Activated CD4-positive, alpha-beta T cell treated with anti-CD3 and anti-CD28 coated beads, Interleukin-2, amount 10 ng/mL, durations not matched to agents 24 days and 14 days (primary cell): ENCODE measurements at regions not wholly inside any gene's neighbourhood (a gene's known extent, or its start where the extent isn't known, plus 50 kb on each side); places are given as distances from the start of the nearest gene placed in this dataset.
"Not testable (repeated sequence)": the region's sequence is repeated elsewhere in the genome, so short reads cannot be mapped to it uniquely, and the experiment has no call there.

Experiments
- DNase-seq: peaks from one replicate; pipeline ENCODE4 v3.0.0; 2022
- H3K27ac Mint-ChIP-seq: one replicate; pipeline ENCODE4 v1.8.0; 2022; ENCODE audit warnings: mild to moderate bottlenecking, mixed read lengths
- H3K27me3 Mint-ChIP-seq: one replicate; pipeline ENCODE4 v1.8.0; 2022; ENCODE audit warnings: mixed read lengths
- H3K36me3 Mint-ChIP-seq: one replicate; pipeline ENCODE4 v1.8.0; 2022; ENCODE audit warnings: low read depth, mild to moderate bottlenecking, mixed read lengths
- H3K4me1 Mint-ChIP-seq: one replicate; pipeline ENCODE4 v1.8.0; 2021; ENCODE audit warnings: mixed read lengths
- H3K4me3 Mint-ChIP-seq: one replicate; pipeline ENCODE4 v1.8.0; 2022; ENCODE audit warnings: mild to moderate bottlenecking, moderate library complexity, mixed read lengths
- H3K9me3 Mint-ChIP-seq: one replicate; pipeline ENCODE4 v1.8.0; 2021; ENCODE audit warnings: mixed read lengths
- intact Hi-C: fragments of 100-400 bp; cut with micrococcal nuclease; formaldehyde crosslinking; loops from one replicate; pipeline ENCODE4 v1.15.1; 2023

GRCh38 chr5:12648558-12648957, 744.3 kb upstream of the CTNND2 start:
- H3K27me3 Mint-ChIP-seq, result no peaks in the 10 kb centered on the region
- H3K4me1 Mint-ChIP-seq, result no peaks in the 10 kb centered on the region
- H3K36me3 Mint-ChIP-seq, result no peaks in the 10 kb centered on the region
- H3K27ac Mint-ChIP-seq, result no peak overlapping the region
- peaks cover 8% of the 10 kb centered on the region for H3K9me3 Mint-ChIP-seq
- H3K4me3 Mint-ChIP-seq, result no peak overlapping the region
- DNase-seq, result no peak
- intact Hi-C loops, result no loop called here

DNA sequence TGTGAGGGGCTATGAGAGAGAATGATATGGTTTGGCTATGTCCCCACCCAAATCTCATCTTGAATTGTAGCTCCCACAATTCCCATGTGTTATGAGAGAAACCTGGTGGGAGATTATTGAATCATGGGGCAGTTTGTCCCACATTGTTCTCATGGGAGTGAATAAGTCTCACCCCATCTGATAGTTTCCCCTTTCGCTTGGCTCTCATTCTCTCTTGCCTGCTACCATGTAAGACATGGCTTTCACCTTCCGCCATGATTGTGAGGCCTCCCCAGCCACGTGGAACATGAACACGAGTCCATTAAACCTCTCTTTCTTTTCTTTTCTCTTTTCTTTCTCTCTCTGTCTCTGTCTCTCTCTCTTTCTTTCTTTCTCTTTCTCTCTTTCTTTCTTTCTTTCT, 743.4 kb upstream of the CTNND2 start:
- Mint-ChIP-seq H3K4me3 (no peak overlapping the region), H3K36me3 (no peaks in the 10 kb centered on the region), H3K27ac (no peak overlapping the region), H3K9me3 (peaks cover 8% of the 10 kb centered on the region), H3K4me1 (no peaks in the 10 kb centered on the region), H3K27me3 (no peaks in the 10 kb centered on the region)
- intact Hi-C loops, result no loop called here
- no peak for DNase-seq

DNA sequence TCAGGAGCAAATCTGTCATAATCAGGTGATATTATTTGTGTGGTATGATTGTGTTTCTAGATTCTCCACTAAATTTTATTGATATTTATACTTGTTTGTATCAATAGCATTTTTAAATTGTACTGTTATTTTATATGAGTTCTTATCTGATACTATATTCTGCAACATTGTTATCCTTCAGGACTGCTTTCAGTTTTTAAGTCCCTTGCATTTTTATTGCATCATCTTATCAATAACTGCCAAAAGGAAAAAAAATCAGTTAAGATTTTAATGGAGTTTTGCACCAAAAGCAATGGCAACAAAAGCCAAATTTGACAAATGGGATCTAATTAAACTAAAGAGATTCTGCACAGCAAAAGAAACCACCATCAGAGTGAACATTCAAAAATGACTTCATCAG, 741.3 kb upstream of the CTNND2 start:
- Mint-ChIP-seq H3K36me3 (no peaks in the 10 kb centered on the region), H3K4me1 (no peaks in the 10 kb centered on the region), H3K27me3 (no peaks in the 10 kb centered on the region), H3K27ac (no peak overlapping the region), H3K4me3 (no peak overlapping the region), H3K9me3 (peaks cover 14% of the 10 kb centered on the region)
- intact Hi-C loops, result no loop called here
- DNase-seq, result no peak

DNA sequence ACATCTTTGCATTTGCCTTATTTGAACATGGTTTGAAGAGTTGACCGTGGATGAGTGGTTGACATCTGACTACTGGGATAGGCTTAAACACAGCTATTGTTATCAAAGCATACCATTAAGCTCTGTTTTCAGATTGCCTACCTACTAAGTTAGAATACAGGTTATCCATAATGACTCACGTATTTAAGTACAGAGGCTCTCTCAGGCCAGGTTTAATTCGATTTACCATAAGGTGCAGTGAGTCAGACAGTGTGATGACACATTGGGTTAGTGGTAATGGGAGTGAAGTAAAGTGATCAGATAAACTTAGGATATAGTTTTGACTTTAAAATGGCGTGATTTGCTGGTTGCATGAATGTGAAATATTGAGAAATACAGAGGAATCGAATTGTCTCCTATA, 732.0 kb upstream of the CTNND2 start:
- no peaks in the 10 kb centered on the region for H3K27me3 Mint-ChIP-seq
- intact Hi-C loops, result no loop called here

DNA sequence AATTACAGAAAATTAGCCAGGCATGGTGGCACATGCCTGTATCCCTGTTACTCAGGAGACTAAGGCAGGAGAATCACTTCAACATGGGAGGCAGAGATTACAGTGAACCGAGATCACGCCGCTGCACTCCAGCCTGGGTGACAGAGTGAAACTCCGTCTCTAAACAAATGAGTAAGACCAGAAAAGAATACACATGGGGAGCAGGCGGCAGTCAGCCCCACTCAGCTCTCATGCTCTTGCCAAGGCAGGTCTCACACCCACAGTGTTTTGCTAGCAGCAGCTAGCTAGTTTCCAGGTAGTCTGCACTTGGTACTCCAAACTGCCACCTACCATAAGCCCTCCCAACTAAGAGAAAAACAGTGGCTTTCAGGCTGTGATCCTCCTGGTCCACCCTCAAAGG, 722.3 kb upstream of the CTNND2 start:
- intact Hi-C loops, result no loop called here
- Mint-ChIP-seq H3K27me3 (no peaks in the 10 kb centered on the region), H3K4me1 (no peaks in the 10 kb centered on the region), H3K4me3 (no peak overlapping the region), H3K27ac (no peak overlapping the region), H3K36me3 (no peaks in the 10 kb centered on the region), H3K9me3 (peaks cover 21% of the 10 kb centered on the region)
- DNase-seq, result no peak

More for the DNA sequence above, 732.0 kb upstream of the CTNND2 start:
- Mint-ChIP-seq H3K36me3 (no peaks in the 10 kb centered on the region), H3K4me3 (no peak overlapping the region), H3K27ac (no peak overlapping the region), H3K4me1 (no peaks in the 10 kb centered on the region), H3K9me3 (peaks cover 20% of the 10 kb centered on the region)
- no peak for DNase-seq

DNA sequence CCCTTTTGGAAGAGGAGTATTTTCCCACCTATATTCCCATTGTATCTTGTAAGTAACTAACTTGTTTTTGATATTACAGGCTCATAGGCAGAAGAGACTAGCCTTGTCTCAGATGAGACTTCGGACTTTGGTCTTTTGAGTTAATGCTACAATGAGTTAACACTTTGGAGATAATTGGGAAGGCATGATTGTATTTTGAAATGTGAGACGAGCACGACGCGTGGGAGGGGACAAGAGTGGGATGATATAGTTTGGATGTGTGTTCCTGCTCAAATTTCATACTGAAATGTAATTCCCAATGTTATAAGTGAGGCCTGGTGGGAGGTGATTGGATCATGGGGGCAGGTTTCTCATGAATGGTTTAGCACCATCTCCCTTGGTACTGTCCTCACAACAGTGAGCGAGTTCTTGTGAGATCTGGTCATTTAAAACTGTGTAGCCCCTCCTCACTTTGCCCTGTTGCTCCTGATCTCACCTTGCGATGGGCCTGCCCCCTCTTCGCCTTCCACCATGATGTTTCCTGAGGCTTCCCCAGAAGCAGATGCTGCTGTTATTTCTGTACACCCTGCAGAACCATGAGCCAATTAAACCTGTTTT, 721.5 kb upstream of the CTNND2 start:
- no peaks in the 10 kb centered on the region for H3K4me1 Mint-ChIP-seq
- H3K27me3 Mint-ChIP-seq, result no peaks in the 10 kb centered on the region
- no peak overlapping the region for H3K27ac Mint-ChIP-seq
- H3K36me3 Mint-ChIP-seq, result no peaks in the 10 kb centered on the region
- intact Hi-C loops, result no loop called here
- H3K4me3 Mint-ChIP-seq, result no peak overlapping the region
- peaks cover 21% of the 10 kb centered on the region for H3K9me3 Mint-ChIP-seq
- DNase-seq, result no peak

DNA sequence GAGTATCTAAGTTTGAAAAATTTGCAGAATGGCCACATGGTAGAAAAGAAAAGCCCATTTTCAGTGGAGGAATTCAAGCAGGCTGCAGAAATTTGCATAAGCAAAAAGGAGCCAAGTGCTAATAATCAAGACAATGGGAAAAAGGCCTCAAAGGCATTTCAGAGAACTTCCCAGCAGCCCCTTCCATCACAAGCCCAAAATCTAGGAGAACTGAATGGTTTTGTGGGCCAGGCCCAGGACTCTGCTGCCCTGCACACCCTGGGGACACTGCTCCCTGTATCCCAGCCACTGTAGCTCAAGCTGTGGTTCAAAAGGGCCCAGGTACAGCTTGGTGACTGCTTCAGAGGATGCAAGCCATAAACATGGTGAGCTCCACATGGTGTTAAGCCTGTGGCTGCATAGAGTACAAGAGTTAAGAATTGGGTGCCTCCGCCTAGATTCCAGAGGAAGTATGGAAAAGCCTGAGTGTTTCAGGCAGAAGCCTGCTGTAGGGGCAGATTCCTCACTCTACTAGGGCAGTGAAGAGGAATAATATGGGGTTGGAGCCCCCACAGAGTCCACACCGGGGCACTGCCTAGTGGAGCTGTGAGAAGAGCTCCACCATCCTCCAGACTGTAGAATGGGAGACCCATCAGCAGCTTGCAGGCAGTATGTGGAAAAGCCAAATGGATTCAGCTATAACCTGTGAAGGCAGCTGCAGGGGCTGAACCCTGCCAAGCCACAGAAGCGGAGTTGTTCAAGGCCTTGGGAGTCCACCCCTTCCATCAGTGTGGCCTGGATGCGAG, 720.7 kb upstream of the CTNND2 start:
- Mint-ChIP-seq H3K9me3 (peaks cover 21% of the 10 kb centered on the region), H3K36me3 (no peaks in the 10 kb centered on the region), H3K27ac (no peak overlapping the region), H3K4me1 (no peaks in the 10 kb centered on the region), H3K4me3 (no peak overlapping the region), H3K27me3 (no peaks in the 10 kb centered on the region)
- intact Hi-C loops, result no loop called here
- DNase-seq, result no peak

DNA sequence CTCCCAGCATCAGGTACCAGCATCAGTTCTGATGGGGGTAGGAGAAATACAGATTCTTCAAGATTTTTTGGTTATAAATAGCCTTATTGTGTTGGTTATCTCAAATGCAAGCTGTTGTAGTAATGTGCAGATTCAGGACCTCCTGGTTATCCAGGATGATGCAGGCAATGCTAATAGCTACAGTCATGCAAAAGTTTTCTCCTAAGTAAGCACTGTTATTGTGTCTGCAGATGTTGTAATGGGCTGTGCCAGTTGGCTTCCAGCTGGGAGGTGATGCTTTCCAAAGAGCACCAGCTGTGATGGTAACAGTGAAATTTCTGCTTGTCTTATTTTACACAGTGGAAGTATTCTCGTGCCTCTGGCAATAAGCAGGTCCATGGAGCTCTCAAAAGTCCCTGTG, 719.2 kb upstream of the CTNND2 start:
- H3K36me3 Mint-ChIP-seq, result no peaks in the 10 kb centered on the region
- intact Hi-C loops, result no loop called here
- no peak overlapping the region for H3K27ac Mint-ChIP-seq
- no peak overlapping the region for H3K4me3 Mint-ChIP-seq
- peaks cover 17% of the 10 kb centered on the region for H3K9me3 Mint-ChIP-seq
- no peaks in the 10 kb centered on the region for H3K4me1 Mint-ChIP-seq
- H3K27me3 Mint-ChIP-seq, result no peaks in the 10 kb centered on the region
- DNase-seq, result no peak

GRCh38 chr5:12616093-12616492, 711.8 kb upstream of the CTNND2 start:
- H3K36me3 Mint-ChIP-seq, result no peaks in the 10 kb centered on the region
- H3K9me3 Mint-ChIP-seq, result no peaks in the 10 kb centered on the region
- DNase-seq, result no peak
- no peaks in the 10 kb centered on the region for H3K27me3 Mint-ChIP-seq
- H3K4me3 Mint-ChIP-seq, result no peak overlapping the region
- intact Hi-C loops, result no loop called here
- H3K27ac Mint-ChIP-seq, result no peak overlapping the region
- no peaks in the 10 kb centered on the region for H3K4me1 Mint-ChIP-seq

- intact Hi-C loops, result no loop called here
- Mint-ChIP-seq H3K4me1 (no peaks in the 10 kb centered on the region), H3K36me3 (no peaks in the 10 kb centered on the region), H3K4me3 (no peak overlapping the region), H3K27ac (no peak overlapping the region), H3K27me3 (no peaks in the 10 kb centered on the region), H3K9me3 (no peaks in the 10 kb centered on the region)
- no peak for DNase-seq
These were observed 711.0 kb upstream of the CTNND2 start for GRCh38 chr5:12615141-12615820.

- Mint-ChIP-seq H3K4me1 (no peaks in the 10 kb centered on the region), H3K27ac (no peak overlapping the region), H3K27me3 (no peaks in the 10 kb centered on the region), H3K36me3 (no peaks in the 10 kb centered on the region), H3K4me3 (no peak overlapping the region), H3K9me3 (peaks cover under 1% of the 10 kb centered on the region)
- intact Hi-C loops, result no loop called here
- DNase-seq, result no peak
These were observed 710.4 kb upstream of the CTNND2 start for GRCh38 chr5:12614608-12615007.

DNA sequence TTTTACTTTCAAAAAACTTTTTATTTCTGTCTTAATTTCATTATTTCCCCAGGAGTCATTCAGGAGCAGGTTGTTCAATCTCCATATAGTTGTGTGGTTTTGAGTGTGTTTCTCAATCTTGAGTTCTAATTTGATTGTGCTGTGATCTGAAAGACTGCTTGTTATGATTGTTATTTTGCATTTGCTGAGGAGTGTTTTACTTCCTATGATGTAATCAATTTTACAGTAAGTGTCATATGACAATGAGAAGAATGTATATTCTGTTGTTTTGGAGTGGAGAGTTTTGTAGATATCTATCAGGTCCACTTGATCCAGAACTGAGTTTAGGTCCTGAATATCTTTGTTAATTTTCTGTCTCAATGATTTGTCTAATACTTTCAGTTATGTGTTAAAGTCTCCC, 706.9 kb upstream of the CTNND2 start:
- Mint-ChIP-seq H3K36me3 (no peaks in the 10 kb centered on the region), H3K27ac (no peak overlapping the region)
- intact Hi-C loops, result no loop called here

DNA sequence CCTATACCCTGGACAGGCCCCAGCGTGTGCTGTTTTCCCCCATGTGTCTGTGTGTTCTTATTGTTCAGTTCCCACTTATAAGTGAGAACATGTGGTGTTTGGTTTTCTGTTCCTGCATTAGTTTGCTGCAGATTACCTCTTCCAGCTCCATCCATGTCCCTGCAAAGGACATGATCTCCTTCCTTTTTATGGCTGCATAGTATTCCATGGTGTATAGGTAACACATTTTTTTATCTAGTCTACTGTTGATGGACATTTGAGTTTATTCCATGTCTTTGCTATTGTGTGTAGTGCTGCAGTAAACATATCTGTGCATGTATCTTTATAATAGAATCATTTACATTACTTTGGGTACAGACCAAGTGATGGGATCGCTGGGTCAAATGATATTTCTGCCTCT, 703.6 kb upstream of the CTNND2 start:
- intact Hi-C loops, H3K27me3 Mint-ChIP-seq, H3K4me1 Mint-ChIP-seq, H3K4me3 Mint-ChIP-seq, H3K36me3 Mint-ChIP-seq, H3K27ac Mint-ChIP-seq, DNase-seq: not testable (repeated sequence)
- peaks cover 14% of the 10 kb centered on the region for H3K9me3 Mint-ChIP-seq

More for the DNA sequence above, 706.9 kb upstream of the CTNND2 start:
- no peaks in the 10 kb centered on the region for H3K27me3 Mint-ChIP-seq
- no peak overlapping the region for H3K4me3 Mint-ChIP-seq
- peaks cover 11% of the 10 kb centered on the region for H3K9me3 Mint-ChIP-seq
- no peaks in the 10 kb centered on the region for H3K4me1 Mint-ChIP-seq
- DNase-seq, result no peak

- intact Hi-C loops, result no loop called here
- Mint-ChIP-seq H3K9me3 (peaks cover 10% of the 10 kb centered on the region), H3K4me3 (no peak overlapping the region), H3K36me3 (no peaks in the 10 kb centered on the region), H3K4me1 (no peaks in the 10 kb centered on the region), H3K27ac (no peak overlapping the region), H3K27me3 (no peaks in the 10 kb centered on the region)
- no peak for DNase-seq
These were observed 688.0 kb upstream of the CTNND2 start for GRCh38 chr5:12592228-12592627.
